ENCODE measurements at regions not wholly inside any gene's neighbourhood (a gene's known extent, or its start where the extent isn't known, plus 50 kb on each side); places are given as distances from the start of the nearest gene placed in this dataset.

- DNase-seq (ENCODE audit: low spot score) (no peak), ATAC-seq (ENCODE audit: insufficient number of reproducible peaks, low FRiP score, low read depth) (no peak)
- Histone ChIP-seq H3K36me3 (no peaks in the 10 kb centered on the region), H3K27ac (no peak overlapping the region), H3K9me3 (no peaks in the 10 kb centered on the region), H3K27me3 (replicated peaks; ENCODE audit: insufficient read depth) (no peaks in the 10 kb centered on the region), H3K4me3 (no peak overlapping the region), H3K4me1 (ENCODE audit: control insufficient read depth in 1 of 2, low read depth in 2 of 2) (peaks cover 0 to 17% of the 10 kb centered on the region in 2 donors)
- TF ChIP-seq, protein P1, sequence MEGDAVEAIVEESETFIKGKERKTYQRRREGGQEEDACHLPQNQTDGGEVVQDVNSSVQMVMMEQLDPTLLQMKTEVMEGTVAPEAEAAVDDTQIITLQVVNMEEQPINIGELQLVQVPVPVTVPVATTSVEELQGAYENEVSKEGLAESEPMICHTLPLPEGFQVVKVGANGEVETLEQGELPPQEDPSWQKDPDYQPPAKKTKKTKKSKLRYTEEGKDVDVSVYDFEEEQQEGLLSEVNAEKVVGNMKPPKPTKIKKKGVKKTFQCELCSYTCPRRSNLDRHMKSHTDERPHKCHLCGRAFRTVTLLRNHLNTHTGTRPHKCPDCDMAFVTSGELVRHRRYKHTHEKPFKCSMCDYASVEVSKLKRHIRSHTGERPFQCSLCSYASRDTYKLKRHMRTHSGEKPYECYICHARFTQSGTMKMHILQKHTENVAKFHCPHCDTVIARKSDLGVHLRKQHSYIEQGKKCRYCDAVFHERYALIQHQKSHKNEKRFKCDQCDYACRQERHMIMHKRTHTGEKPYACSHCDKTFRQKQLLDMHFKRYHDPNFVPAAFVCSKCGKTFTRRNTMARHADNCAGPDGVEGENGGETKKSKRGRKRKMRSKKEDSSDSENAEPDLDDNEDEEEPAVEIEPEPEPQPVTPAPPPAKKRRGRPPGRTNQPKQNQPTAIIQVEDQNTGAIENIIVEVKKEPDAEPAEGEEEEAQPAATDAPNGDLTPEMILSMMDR (IDR thresholded peaks at IDR 0.05) = no peak
Measured at GRCh38 chr3:151935446-151935845, 62.0 kb downstream of the SUCNR1 start.

DNA sequence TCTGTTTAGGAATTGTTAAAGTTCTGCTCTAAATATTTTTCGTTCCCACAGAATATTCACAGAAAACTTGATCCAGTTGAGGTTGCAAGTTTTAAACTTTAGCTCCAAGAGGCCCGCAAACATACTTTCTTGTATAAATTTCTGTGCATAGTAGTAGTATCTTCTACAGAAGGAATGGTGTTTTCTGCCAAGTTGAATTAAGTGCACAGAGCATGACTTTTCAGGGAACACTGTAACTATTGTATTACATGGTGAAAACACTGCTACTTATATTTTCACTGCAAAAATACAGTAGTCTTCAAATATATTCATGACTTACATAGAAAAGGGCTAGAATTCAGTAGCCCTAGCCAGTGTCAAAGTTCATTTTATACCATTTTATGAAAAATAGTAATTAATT is 67.0 kb downstream of the SUCNR1 start:
- H3K9me3 ChIP-seq = no peaks in the 10 kb centered on the region
- H3K27me3 ChIP-seq (replicated peaks; ENCODE audit: insufficient read depth) = no peaks in the 10 kb centered on the region
- H3K36me3 ChIP-seq = no peaks in the 10 kb centered on the region
- H3K4me1 ChIP-seq (ENCODE audit: control insufficient read depth in 1 of 2, low read depth in 2 of 2) = no peaks in the 10 kb centered on the region
- DNase-seq (ENCODE audit: low spot score) = no peak
- no peak for ATAC-seq (ENCODE audit: insufficient number of reproducible peaks, low FRiP score, low read depth)
- TF ChIP-seq, protein P1 (IDR thresholded peaks at IDR 0.05) = no peak
- H3K4me3 ChIP-seq = no peak overlapping the region
- H3K27ac ChIP-seq = no peak overlapping the region

- H3K36me3 ChIP-seq = no peaks in the 10 kb centered on the region
- TF ChIP-seq, protein P1 (IDR thresholded peaks at IDR 0.05) = no peak
- H3K4me3 ChIP-seq = no peak overlapping the region
- DNase-seq (ENCODE audit: low spot score) = no peak
- H3K27me3 ChIP-seq (replicated peaks; ENCODE audit: insufficient read depth) = no peaks in the 10 kb centered on the region
- H3K9me3 ChIP-seq = no peaks in the 10 kb centered on the region
- no peaks in the 10 kb centered on the region for H3K4me1 ChIP-seq (ENCODE audit: control insufficient read depth in 1 of 2, low read depth in 2 of 2)
- no peak overlapping the region for H3K27ac ChIP-seq
- no peak for ATAC-seq (ENCODE audit: insufficient number of reproducible peaks, low FRiP score, low read depth)
Measured at GRCh38 chr3:151943539-151943938, 70.1 kb downstream of the SUCNR1 start.

DNA sequence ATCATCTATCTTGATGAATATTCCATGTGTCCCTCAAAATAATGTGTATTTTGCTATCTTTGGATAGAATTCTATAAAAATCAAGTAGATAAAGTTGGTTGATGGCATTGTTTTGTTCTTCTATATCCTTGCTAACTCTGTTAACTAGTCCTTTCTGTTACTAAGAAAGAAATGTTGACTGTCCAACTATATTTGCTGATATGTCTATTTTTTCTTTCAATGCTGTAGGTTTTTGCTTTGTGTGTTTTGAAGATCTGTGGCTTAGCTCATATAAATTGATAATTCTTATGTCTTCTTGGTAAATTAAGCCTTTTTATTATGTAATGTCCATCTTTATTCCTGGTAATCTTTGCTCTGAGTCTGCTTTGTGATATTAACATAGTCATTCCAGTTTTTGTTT is 70.9 kb downstream of the SUCNR1 start:
- Histone ChIP-seq H3K4me3 (no peak overlapping the region), H3K9me3 (no peaks in the 10 kb centered on the region), H3K27me3 (replicated peaks; ENCODE audit: insufficient read depth) (no peaks in the 10 kb centered on the region), H3K27ac (no peak overlapping the region), H3K4me1 (ENCODE audit: control insufficient read depth in 1 of 2, low read depth in 2 of 2) (no peaks in the 10 kb centered on the region), H3K36me3 (no peaks in the 10 kb centered on the region)
- TF ChIP-seq, protein P1 (IDR thresholded peaks at IDR 0.05) = no peak
- ATAC-seq (ENCODE audit: insufficient number of reproducible peaks, low FRiP score, low read depth) = no peak
- no peak for DNase-seq (ENCODE audit: low spot score)

DNA sequence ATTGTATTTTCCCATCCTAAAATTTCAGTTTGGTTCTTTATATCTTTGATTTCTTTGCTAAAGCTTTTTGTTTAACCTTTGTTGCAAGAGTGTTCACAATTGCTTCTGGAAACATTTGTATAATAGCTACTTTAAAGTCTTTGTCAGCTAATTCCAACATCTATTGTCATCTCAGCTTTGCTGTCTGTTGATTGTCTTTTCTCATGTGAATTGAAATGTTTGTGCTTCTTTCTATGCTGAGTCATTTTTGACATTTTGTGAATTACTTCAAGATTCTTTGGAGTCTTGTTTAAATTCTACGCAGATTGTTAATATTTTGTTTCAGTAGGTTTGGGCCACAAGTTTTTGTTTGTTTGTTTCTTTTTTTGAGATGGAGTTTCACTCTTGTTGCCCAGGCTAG is 73.2 kb downstream of the SUCNR1 start:
- H3K27ac ChIP-seq = no peak overlapping the region
- DNase-seq (ENCODE audit: low spot score) = no peak
- no peak for ATAC-seq (ENCODE audit: insufficient number of reproducible peaks, low FRiP score, low read depth)
- TF ChIP-seq, protein P1 (IDR thresholded peaks at IDR 0.05) = no peak
- H3K36me3 ChIP-seq = no peaks in the 10 kb centered on the region
- no peaks in the 10 kb centered on the region for H3K4me1 ChIP-seq (ENCODE audit: control insufficient read depth in 1 of 2, low read depth in 2 of 2)
- no peak overlapping the region for H3K4me3 ChIP-seq
- no peaks in the 10 kb centered on the region for H3K9me3 ChIP-seq
- no peaks in the 10 kb centered on the region for H3K27me3 ChIP-seq (replicated peaks; ENCODE audit: insufficient read depth)
